ENCODE measurements at regions not wholly inside any gene's neighbourhood (a gene's known extent, or its start where the extent isn't known, plus 50 kb on each side); places are given as distances from the start of the nearest gene placed in this dataset.

DNA sequence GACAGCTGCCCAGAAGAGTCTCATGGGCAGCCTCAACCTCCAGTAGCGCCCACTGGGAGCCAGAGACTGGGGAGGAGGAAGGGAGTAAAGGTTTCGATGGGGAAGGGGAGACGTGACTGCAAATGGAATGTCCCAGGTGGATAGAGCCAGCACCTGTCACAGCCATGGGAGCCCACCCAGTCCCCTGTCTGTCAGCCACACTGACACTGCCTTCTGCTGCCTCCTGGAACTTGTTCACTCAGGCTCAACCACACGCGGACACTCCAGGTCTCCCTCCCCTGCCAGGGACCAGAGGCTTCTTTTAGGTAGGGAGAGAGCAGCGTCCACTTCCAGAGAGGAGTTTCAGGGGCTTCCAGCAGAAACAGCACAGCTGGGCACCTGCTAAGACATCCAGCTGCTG lies 346.3 kb downstream of the NPHP4 start:
- TF ChIP-seq, protein P1, sequence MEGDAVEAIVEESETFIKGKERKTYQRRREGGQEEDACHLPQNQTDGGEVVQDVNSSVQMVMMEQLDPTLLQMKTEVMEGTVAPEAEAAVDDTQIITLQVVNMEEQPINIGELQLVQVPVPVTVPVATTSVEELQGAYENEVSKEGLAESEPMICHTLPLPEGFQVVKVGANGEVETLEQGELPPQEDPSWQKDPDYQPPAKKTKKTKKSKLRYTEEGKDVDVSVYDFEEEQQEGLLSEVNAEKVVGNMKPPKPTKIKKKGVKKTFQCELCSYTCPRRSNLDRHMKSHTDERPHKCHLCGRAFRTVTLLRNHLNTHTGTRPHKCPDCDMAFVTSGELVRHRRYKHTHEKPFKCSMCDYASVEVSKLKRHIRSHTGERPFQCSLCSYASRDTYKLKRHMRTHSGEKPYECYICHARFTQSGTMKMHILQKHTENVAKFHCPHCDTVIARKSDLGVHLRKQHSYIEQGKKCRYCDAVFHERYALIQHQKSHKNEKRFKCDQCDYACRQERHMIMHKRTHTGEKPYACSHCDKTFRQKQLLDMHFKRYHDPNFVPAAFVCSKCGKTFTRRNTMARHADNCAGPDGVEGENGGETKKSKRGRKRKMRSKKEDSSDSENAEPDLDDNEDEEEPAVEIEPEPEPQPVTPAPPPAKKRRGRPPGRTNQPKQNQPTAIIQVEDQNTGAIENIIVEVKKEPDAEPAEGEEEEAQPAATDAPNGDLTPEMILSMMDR (conservative IDR thresholded peaks at IDR 0.05 in 1 of 2, IDR thresholded peaks at IDR 0.05 in 1 of 2; ENCODE audit: low read depth in 1 of 2, low read length in 2 of 2), result no peak
- TF ChIP-seq EZH2 (IDR thresholded peaks at IDR 0.05; ENCODE audit: low read length, missing control alignments), result no peak

All from fibroblast of lung (primary cell).